ENCODE measurements at regions not wholly inside any gene's neighbourhood (a gene's known extent, or its start where the extent isn't known, plus 50 kb on each side); places are given as distances from the start of the nearest gene placed in this dataset.

GRCh38 chr5:138666226-138666742 lies 86.9 kb upstream of the CTNNA1 start:
- TF ChIP-seq FOXA1 (IDR thresholded peaks at IDR 0.05) (no peak), CTCF (IDR thresholded peaks at IDR 0.05; ENCODE audit: low read depth, low read length, missing input control) (no peak), MAX (IDR thresholded peaks at IDR 0.05) (no peak), REST (IDR thresholded peaks at IDR 0.05) (no peak), GABPA (IDR thresholded peaks at IDR 0.05 in 1 of 2, conservative IDR thresholded peaks at IDR 0.05 in 1 of 2) (no peak), EGR1 (IDR thresholded peaks at IDR 0.05; ENCODE audit: low read depth in 2 of 2) (no peak), TAF1 (conservative IDR thresholded peaks at IDR 0.05) (no peak), JUND (IDR thresholded peaks at IDR 0.05) (no peak), RAD21 (IDR thresholded peaks at IDR 0.05) (no peak), ZBTB33 (IDR thresholded peaks at IDR 0.05) (no peak), SP1 (IDR thresholded peaks at IDR 0.05) (no peak), FOXA2 (IDR thresholded peaks at IDR 0.05) (no peak)
